ENCODE measurements at regions not wholly inside any gene's neighbourhood (a gene's known extent, or its start where the extent isn't known, plus 50 kb on each side); places are given as distances from the start of the nearest gene placed in this dataset.
"Not testable (repeated sequence)": the region's sequence is repeated elsewhere in the genome, so short reads cannot be mapped to it uniquely, and the experiment has no call there.

- no peak for DNase-seq (ENCODE audit: low read depth)
Observed at GRCh38 chr5:102666164-102666946, 88.8 kb upstream of the PAM start.

DNA sequence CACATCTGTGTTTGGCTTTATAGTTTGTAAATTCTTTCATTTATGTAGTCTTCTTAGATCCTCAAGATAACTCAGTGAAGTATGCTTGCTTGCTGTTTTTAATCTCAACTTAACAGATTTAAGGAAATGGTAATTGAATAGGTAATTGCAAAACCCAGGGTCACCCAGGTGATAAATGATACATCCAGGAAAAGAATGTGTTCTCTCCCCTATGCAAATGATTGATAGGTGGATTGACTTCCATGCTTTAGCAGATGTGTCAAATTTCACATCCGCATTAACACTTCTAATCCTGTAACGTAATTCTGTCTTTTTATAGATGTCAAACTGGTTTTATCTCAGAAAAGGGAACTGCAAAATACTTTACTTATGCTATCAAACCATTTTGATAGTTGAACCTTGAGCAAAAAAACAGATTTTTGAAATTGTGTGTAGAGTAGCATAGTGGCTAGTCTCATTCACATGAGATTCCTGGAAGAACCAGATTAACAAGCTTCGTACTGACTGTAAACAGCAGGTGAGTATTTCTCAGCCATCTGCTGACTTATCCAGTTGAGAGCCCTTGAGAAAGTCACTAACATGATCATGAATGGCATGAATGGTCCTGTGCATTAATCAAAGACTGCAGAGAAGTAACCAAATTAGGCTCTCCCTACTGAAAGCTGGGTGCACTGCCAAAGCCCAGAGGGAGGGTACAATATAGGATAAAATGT, 86.7 kb upstream of the PAM start:
- DNase-seq (ENCODE audit: low read depth), result no peak

DNA sequence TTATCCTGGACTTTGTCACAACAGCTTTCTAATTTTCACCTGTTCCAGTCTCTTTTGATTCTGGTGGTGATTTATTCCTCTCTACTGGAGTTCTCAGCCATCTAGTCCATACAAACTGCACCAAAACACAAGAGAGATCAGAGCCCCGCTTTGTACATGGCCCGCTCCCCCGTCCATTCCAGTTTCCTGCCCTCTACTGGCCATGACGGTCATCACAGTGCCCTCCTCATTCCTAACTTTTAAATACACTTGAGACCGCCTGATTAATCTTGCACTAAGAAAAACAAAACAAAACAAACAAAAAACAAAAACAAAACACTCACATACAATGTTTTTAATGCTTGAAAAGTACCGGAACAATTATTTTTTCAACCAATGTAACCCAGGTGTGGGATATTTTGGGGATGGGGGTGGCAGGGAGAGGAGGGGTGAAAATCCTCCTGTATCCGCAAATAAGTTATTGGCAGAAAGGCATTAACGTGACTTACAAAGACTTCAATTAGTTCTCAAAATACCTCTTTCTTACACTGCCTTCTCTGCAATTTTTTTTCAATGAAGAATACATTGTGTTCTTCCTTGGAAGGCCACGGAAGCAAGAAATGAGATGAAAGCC, 84.8 kb upstream of the PAM start:
- no peak for DNase-seq (ENCODE audit: low read depth)

DNA sequence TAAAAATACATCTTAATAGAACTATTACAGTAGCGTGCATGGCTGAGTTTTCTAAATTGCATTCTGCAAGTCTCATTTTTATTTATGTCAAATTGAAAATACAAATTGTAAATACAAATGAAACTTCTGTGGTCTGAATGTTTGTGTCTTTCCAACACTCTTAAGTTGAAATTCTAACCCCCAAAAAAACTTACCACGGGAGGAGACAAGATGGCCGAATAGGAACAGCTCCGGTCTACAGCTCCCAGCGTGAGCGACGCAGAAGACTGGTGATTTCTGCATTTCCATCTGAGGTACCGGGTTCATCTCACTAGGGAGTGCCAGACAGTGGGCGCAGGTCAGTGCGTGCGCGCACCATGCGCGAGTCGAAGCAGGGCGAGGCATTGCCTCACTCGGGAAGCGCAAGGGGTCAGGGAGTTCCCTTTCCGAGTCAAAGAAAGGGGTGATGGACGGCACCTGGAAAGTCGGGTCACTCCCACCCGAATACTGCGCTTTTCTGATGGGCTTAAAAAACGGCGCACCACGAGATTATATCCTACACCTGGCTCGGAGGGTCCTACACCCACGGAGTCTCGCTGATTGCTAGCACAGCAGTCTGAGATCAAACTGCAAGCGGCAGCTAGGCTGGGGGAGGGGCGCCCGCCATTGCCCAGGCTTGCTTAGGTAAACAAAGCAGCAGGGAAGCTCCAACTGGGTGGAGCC, 83.9 kb upstream of the PAM start:
- DNase-seq (ENCODE audit: low read depth), result not testable (repeated sequence)

- DNase-seq (ENCODE audit: low read depth), result no peak
Observed at GRCh38 chr5:102678267-102679058, 76.6 kb upstream of the PAM start.

GRCh38 chr5:102681403-102681983, 73.6 kb upstream of the PAM start:
- DNase-seq (ENCODE audit: low read depth), result peak; percentile 7

GRCh38 chr5:102682101-102682647, 72.9 kb upstream of the PAM start:
- no peak for DNase-seq (ENCODE audit: low read depth)

DNA sequence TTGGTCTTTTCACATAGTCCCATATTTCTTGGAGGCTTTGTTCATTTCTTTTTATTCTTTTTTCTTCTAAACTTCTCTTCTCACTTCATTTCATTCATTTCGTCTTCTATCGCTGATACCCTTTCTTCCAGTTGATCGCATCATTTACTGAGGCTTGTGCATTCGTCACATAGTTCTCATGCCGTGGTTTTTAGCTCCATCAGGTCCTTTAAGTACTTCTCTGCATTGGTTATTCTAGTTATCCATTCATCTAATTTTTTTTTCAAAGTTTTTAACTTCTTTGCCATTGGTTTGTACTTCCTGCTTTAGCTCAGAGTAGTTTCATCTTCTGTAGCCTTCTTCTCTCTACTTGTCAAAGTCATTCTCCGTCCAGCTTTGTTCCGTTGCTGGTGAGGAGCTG, 67.0 kb upstream of the PAM start:
- not testable (repeated sequence) for DNase-seq (ENCODE audit: low read depth)

- not testable (repeated sequence) for DNase-seq (ENCODE audit: low read depth)
Observed at GRCh38 chr5:102688581-102689342, 66.3 kb upstream of the PAM start.

- no peak for DNase-seq (ENCODE audit: low read depth)
Observed at GRCh38 chr5:102690910-102691309, 64.2 kb upstream of the PAM start.

GRCh38 chr5:102691434-102691833, 63.7 kb upstream of the PAM start:
- no peak for DNase-seq (ENCODE audit: low read depth)

DNA sequence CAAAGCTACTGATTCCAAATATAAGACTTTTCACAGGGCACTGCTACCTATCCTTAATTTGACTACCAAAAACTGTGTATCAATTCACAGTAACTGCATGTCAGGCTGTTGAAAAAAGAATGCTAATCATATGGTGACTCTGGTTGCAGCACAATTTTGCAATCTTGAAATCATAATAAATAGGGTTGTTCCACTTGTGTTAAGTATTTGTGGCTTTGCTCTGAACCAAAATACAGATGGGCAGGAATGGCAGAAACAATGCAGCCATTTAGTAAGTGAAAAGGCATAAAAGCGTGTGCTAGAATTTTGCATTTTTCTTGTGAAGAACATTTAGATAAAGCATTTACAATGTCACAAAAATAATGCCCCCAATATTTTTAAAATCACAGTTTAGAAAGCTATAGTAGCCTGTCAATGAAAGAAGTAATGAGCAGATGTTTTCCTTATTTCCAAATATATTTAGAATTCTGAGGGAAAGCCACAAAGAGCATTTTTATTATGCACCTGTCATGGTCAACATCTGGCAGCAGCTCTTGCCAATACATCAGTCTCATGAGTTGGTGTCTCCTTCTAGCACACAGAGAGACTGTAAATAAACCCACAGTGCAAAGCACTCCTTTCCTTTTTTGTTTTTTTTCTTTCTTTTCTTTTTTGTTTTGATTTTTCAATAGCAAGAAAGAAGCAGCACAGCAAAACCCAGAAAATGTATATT, 54.8 kb upstream of the PAM start:
- no peak for DNase-seq (ENCODE audit: low read depth)

GRCh38 chr5:102700916-102701315, 54.2 kb upstream of the PAM start:
- DNase-seq (ENCODE audit: low read depth), result no peak

DNA sequence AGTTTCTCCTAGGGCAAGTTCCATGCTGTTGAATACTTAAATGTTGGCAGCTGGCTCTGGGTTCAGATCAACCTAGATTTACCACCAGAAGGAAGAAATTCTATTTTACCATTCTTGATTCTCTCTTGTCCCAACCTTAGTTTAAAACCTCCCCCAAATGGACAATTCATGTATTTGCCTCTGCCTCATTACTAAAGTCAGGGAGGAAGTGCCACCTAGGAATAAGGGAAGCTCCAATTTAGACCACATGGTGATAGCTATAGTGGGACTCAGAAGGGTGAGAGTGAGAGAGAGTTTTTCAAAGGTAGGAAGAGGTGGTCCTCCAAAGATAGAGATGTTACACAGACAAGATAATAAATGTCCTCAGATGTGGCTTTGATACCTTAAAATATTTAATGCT, 53.4 kb upstream of the PAM start:
- no peak for DNase-seq (ENCODE audit: low read depth)
